Choroid plexus epithelial cell (primary cell): ENCODE measurements at regions not wholly inside any gene's neighbourhood (a gene's known extent, or its start where the extent isn't known, plus 50 kb on each side); places are given as distances from the start of the nearest gene placed in this dataset.

Experiments
- DNase-seq: peaks from one replicate; pipeline ENCODE4 v3.0.0-alpha.2; 2010; ENCODE audit warnings: low read depth
- H3K4me3 ChIP-seq: 2 replicates; pipeline ENCODE4 v1.5.1; 2011; ENCODE audit warnings: low read depth, mild to moderate bottlenecking, control low read depth, low read length, moderate library complexity
- CTCF ChIP-seq: conservative IDR thresholded peaks from 2 replicates; pipeline ENCODE4 v1.5.1; 2011; ENCODE audit warnings: low read depth, mild to moderate bottlenecking, control low read depth, inconsistent platforms, low read length, moderate library complexity

- no peak for DNase-seq
- TF ChIP-seq CTCF = no peak
- no peak overlapping the region for H3K4me3 ChIP-seq
Observed at GRCh38 chr12:46452776-46453175, 80.2 kb upstream of the SLC38A2 start.

- TF ChIP-seq CTCF = no peak
- no peak overlapping the region for H3K4me3 ChIP-seq
- no peak for DNase-seq
Observed at GRCh38 chr12:46452061-46452615, 79.6 kb upstream of the SLC38A2 start.

GRCh38 chr12:46451276-46452021 is 78.9 kb upstream of the SLC38A2 start:
- DNase-seq = no peak
- H3K4me3 ChIP-seq = no peak overlapping the region
- TF ChIP-seq CTCF = no peak

- no peak for DNase-seq
- TF ChIP-seq CTCF = no peak
- H3K4me3 ChIP-seq = no peak overlapping the region
Observed at GRCh38 chr12:46450279-46450748, 77.7 kb upstream of the SLC38A2 start.

GRCh38 chr12:46449856-46450255 is 77.3 kb upstream of the SLC38A2 start:
- no peak overlapping the region for H3K4me3 ChIP-seq
- no peak for DNase-seq
- no peak for TF ChIP-seq CTCF

- no peak for TF ChIP-seq CTCF
- no peak overlapping the region for H3K4me3 ChIP-seq
- DNase-seq = no peak
Observed at GRCh38 chr12:46449316-46449715, 76.7 kb upstream of the SLC38A2 start.

- no peak for TF ChIP-seq CTCF
- peak; percentile 50 for DNase-seq
- H3K4me3 ChIP-seq = no peak overlapping the region
Observed at GRCh38 chr12:46446645-46447044, 74.1 kb upstream of the SLC38A2 start.
